ENCODE measurements at regions not wholly inside any gene's neighbourhood (a gene's known extent, or its start where the extent isn't known, plus 50 kb on each side); places are given as distances from the start of the nearest gene placed in this dataset.

- no peaks in the 10 kb centered on the region for H3K9me3 ChIP-seq (replicated peaks; ENCODE audit: insufficient read depth, low read length)
- peaks cover 20% of the 10 kb centered on the region for H3K4me1 ChIP-seq (ENCODE audit: low read length)
- no peak overlapping the region for H3K27ac ChIP-seq (ENCODE audit: low read length)
- H4K20me1 ChIP-seq (ENCODE audit: insufficient read depth, low read length) = no peaks in the 10 kb centered on the region
- no peaks in the 10 kb centered on the region for H3K36me3 ChIP-seq (replicated peaks; ENCODE audit: insufficient read depth, low read length)
- H3K9me2 ChIP-seq (replicated peaks; ENCODE audit: insufficient read depth, low read length) = no peaks in the 10 kb centered on the region
- no peak overlapping the region for H3K4me2 ChIP-seq (ENCODE audit: low read depth, low read length)
- no peaks in the 10 kb centered on the region for H3K27me3 ChIP-seq (replicated peaks; ENCODE audit: insufficient read depth, low read length)
- no peak overlapping the region for H3K4me3 ChIP-seq (ENCODE audit: low read length)
- H3K79me2 ChIP-seq (ENCODE audit: low read length) = no peaks in the 10 kb centered on the region
- no peak overlapping the region for H3K9ac ChIP-seq (ENCODE audit: low read length)
- H2AFZ ChIP-seq (ENCODE audit: low read length) = no peak overlapping the region
- peaks cover 12% of the 10 kb centered on the region for H3F3A ChIP-seq (ENCODE audit: insufficient read depth, low read length)
- DNase-seq = no peak
- TF ChIP-seq CTCF (IDR thresholded peaks at IDR 0.05; ENCODE audit: low read length) (no peak), EZH2 (optimal IDR thresholded peaks at IDR 0.05; ENCODE audit: low read depth, low read length) (no peak), EZH2phosphoT487 (IDR thresholded peaks at IDR 0.05; ENCODE audit: low read length) (no peak)
These were observed 482.0 kb downstream of the SATB2 start for GRCh38 chr2:198975779-198976178.

GRCh38 chr2:198973785-198974184 is 484.0 kb downstream of the SATB2 start:
- H4K20me1 ChIP-seq (ENCODE audit: insufficient read depth, low read length) = no peaks in the 10 kb centered on the region
- H3K9me2 ChIP-seq (replicated peaks; ENCODE audit: insufficient read depth, low read length) = no peaks in the 10 kb centered on the region
- H2AFZ ChIP-seq (ENCODE audit: low read length) = peak overlapping the region; percentile 21; the same call in 1 of the 2 replicates
- no peaks in the 10 kb centered on the region for H3K9me3 ChIP-seq (replicated peaks; ENCODE audit: insufficient read depth, low read length)
- peaks cover 23% of the 10 kb centered on the region for H3K4me1 ChIP-seq (ENCODE audit: low read length)
- H3K9ac ChIP-seq (ENCODE audit: low read length) = no peak overlapping the region
- H3K27ac ChIP-seq (ENCODE audit: low read length) = peak overlapping the region; percentile 81; the same call in 1 of the 2 replicates
- H3K36me3 ChIP-seq (replicated peaks; ENCODE audit: insufficient read depth, low read length) = no peaks in the 10 kb centered on the region
- H3K4me3 ChIP-seq (ENCODE audit: low read length) = no peak overlapping the region
- DNase-seq = peak; percentile 84
- peaks cover 12% of the 10 kb centered on the region for H3F3A ChIP-seq (ENCODE audit: insufficient read depth, low read length)
- H3K4me2 ChIP-seq (ENCODE audit: low read depth, low read length) = peak overlapping the region; percentile 60; the same call in 1 of the 2 replicates
- H3K79me2 ChIP-seq (ENCODE audit: low read length) = no peaks in the 10 kb centered on the region
- no peaks in the 10 kb centered on the region for H3K27me3 ChIP-seq (replicated peaks; ENCODE audit: insufficient read depth, low read length)
- no peak for TF ChIP-seq EZH2phosphoT487 (IDR thresholded peaks at IDR 0.05; ENCODE audit: low read length)
- no peak for TF ChIP-seq CTCF (IDR thresholded peaks at IDR 0.05; ENCODE audit: low read length)
- TF ChIP-seq EZH2 (optimal IDR thresholded peaks at IDR 0.05; ENCODE audit: low read depth, low read length) = no peak

GRCh38 chr2:198973181-198973580 is 484.6 kb downstream of the SATB2 start:
- no peak overlapping the region for H3K9ac ChIP-seq (ENCODE audit: low read length)
- no peaks in the 10 kb centered on the region for H3K9me2 ChIP-seq (replicated peaks; ENCODE audit: insufficient read depth, low read length)
- no peaks in the 10 kb centered on the region for H4K20me1 ChIP-seq (ENCODE audit: insufficient read depth, low read length)
- H3K27me3 ChIP-seq (replicated peaks; ENCODE audit: insufficient read depth, low read length) = no peaks in the 10 kb centered on the region
- TF ChIP-seq EZH2phosphoT487 (IDR thresholded peaks at IDR 0.05; ENCODE audit: low read length) (no peak), CTCF (IDR thresholded peaks at IDR 0.05; ENCODE audit: low read length) (no peak), EZH2 (optimal IDR thresholded peaks at IDR 0.05; ENCODE audit: low read depth, low read length) (no peak)
- peak; percentile 91 for DNase-seq
- peaks cover 23% of the 10 kb centered on the region for H3K4me1 ChIP-seq (ENCODE audit: low read length)
- H3K36me3 ChIP-seq (replicated peaks; ENCODE audit: insufficient read depth, low read length) = no peaks in the 10 kb centered on the region
- H3K27ac ChIP-seq (ENCODE audit: low read length) = peak overlapping the region; percentile 81; the same call in 1 of the 2 replicates
- H3F3A ChIP-seq (ENCODE audit: insufficient read depth, low read length) = peaks cover 12% of the 10 kb centered on the region
- H3K4me3 ChIP-seq (ENCODE audit: low read length) = no peak overlapping the region
- no peak overlapping the region for H2AFZ ChIP-seq (ENCODE audit: low read length)
- no peaks in the 10 kb centered on the region for H3K9me3 ChIP-seq (replicated peaks; ENCODE audit: insufficient read depth, low read length)
- no peaks in the 10 kb centered on the region for H3K79me2 ChIP-seq (ENCODE audit: low read length)
- peak overlapping the region; percentile 60; the same call in 1 of the 2 replicates for H3K4me2 ChIP-seq (ENCODE audit: low read depth, low read length)
